ENCODE measurements at regions not wholly inside any gene's neighbourhood (a gene's known extent, or its start where the extent isn't known, plus 50 kb on each side); places are given as distances from the start of the nearest gene placed in this dataset.
"Not testable (repeated sequence)": the region's sequence is repeated elsewhere in the genome, so short reads cannot be mapped to it uniquely, and the experiment has no call there.

GRCh38 chr1:25171013-25171412, 61.3 kb downstream of the SYF2 start:
- DNase-seq (ENCODE audit: low spot score in 2 of 2); H3K4me1 Mint-ChIP-seq; ATAC-seq; H3K9me3 Mint-ChIP-seq; H3K4me3 Mint-ChIP-seq; H3K36me3 Mint-ChIP-seq; H3K27ac Mint-ChIP-seq: not testable (repeated sequence)

GRCh38 chr1:25170439-25170838, 61.9 kb downstream of the SYF2 start:
- Mint-ChIP-seq H3K27ac (no peak overlapping the region), H3K4me3 (no peak overlapping the region), H3K4me1 (no peaks in the 10 kb centered on the region), H3K36me3 (no peaks in the 10 kb centered on the region), H3K9me3 (no peaks in the 10 kb centered on the region)
- ATAC-seq (no peak), DNase-seq (ENCODE audit: low spot score in 2 of 2) (no peak)

- Mint-ChIP-seq H3K4me3 (no peak overlapping the region), H3K4me1 (no peaks in the 10 kb centered on the region), H3K36me3 (no peaks in the 10 kb centered on the region), H3K9me3 (no peaks in the 10 kb centered on the region), H3K27ac (no peak overlapping the region)
- DNase-seq (ENCODE audit: low spot score in 2 of 2) (peak in 1 of 2 donors; percentile 26), ATAC-seq (no peak)
Observed at GRCh38 chr1:25169610-25170009, 62.7 kb downstream of the SYF2 start.

GRCh38 chr1:25169168-25169567, 63.1 kb downstream of the SYF2 start:
- no peaks in the 10 kb centered on the region for H3K9me3 Mint-ChIP-seq
- no peak for DNase-seq (ENCODE audit: low spot score in 2 of 2)
- H3K27ac Mint-ChIP-seq: no peak overlapping the region
- H3K36me3 Mint-ChIP-seq: no peaks in the 10 kb centered on the region
- H3K4me3 Mint-ChIP-seq: no peak overlapping the region
- no peaks in the 10 kb centered on the region for H3K4me1 Mint-ChIP-seq
- ATAC-seq: no peak

GRCh38 chr1:25168193-25169071, 63.9 kb downstream of the SYF2 start:
- H3K9me3 Mint-ChIP-seq: no peaks in the 10 kb centered on the region
- no peaks in the 10 kb centered on the region for H3K4me1 Mint-ChIP-seq
- H3K4me3 Mint-ChIP-seq: no peak overlapping the region
- DNase-seq (ENCODE audit: low spot score in 2 of 2) (peak in 1 of 2 donors; percentile 4), ATAC-seq (no peak)
- H3K36me3 Mint-ChIP-seq: no peaks in the 10 kb centered on the region
- H3K27ac Mint-ChIP-seq: peak overlapping the region; percentile 15

GRCh38 chr1:25167269-25168192, 64.8 kb downstream of the SYF2 start:
- Mint-ChIP-seq H3K4me3 (no peak overlapping the region), H3K4me1 (no peaks in the 10 kb centered on the region), H3K36me3 (no peaks in the 10 kb centered on the region), H3K27ac (peak overlapping the region; percentile 15), H3K9me3 (no peaks in the 10 kb centered on the region)
- no peak for ATAC-seq
- no peak for DNase-seq (ENCODE audit: low spot score in 2 of 2)

GRCh38 chr1:25166847-25167246, 65.5 kb downstream of the SYF2 start:
- Mint-ChIP-seq H3K4me1 (no peaks in the 10 kb centered on the region), H3K36me3 (no peaks in the 10 kb centered on the region), H3K27ac (no peak overlapping the region), H3K4me3 (no peak overlapping the region), H3K9me3 (no peaks in the 10 kb centered on the region)
- DNase-seq (ENCODE audit: low spot score in 2 of 2) (no peak), ATAC-seq (no peak)

GRCh38 chr1:25163986-25164385, 68.3 kb downstream of the SYF2 start:
- DNase-seq (ENCODE audit: low spot score in 2 of 2) (no peak), ATAC-seq (no peak)
- no peaks in the 10 kb centered on the region for H3K36me3 Mint-ChIP-seq
- no peak overlapping the region for H3K27ac Mint-ChIP-seq
- no peaks in the 10 kb centered on the region for H3K4me1 Mint-ChIP-seq
- H3K4me3 Mint-ChIP-seq: no peak overlapping the region
- no peaks in the 10 kb centered on the region for H3K9me3 Mint-ChIP-seq

- Mint-ChIP-seq H3K4me1 (no peaks in the 10 kb centered on the region), H3K27ac (no peak overlapping the region), H3K9me3 (no peaks in the 10 kb centered on the region), H3K36me3 (no peaks in the 10 kb centered on the region), H3K4me3 (no peak overlapping the region)
- no peak for DNase-seq (ENCODE audit: low spot score in 2 of 2)
- no peak for ATAC-seq
Observed at GRCh38 chr1:25161981-25162380, 70.3 kb downstream of the SYF2 start.

GRCh38 chr1:25157846-25158245, 74.5 kb downstream of the SYF2 start:
- Mint-ChIP-seq H3K36me3 (no peaks in the 10 kb centered on the region), H3K9me3 (no peaks in the 10 kb centered on the region), H3K4me3 (no peak overlapping the region), H3K27ac (no peak overlapping the region), H3K4me1 (no peaks in the 10 kb centered on the region)
- DNase-seq (ENCODE audit: low spot score in 2 of 2): no peak
- no peak for ATAC-seq

GRCh38 chr1:25150985-25151495, 81.3 kb downstream of the SYF2 start:
- H3K27ac Mint-ChIP-seq: no peak overlapping the region
- ATAC-seq (no peak), DNase-seq (ENCODE audit: low spot score in 2 of 2) (no peak)
- H3K9me3 Mint-ChIP-seq: no peaks in the 10 kb centered on the region
- H3K4me3 Mint-ChIP-seq: no peak overlapping the region
- H3K36me3 Mint-ChIP-seq: no peaks in the 10 kb centered on the region
- H3K4me1 Mint-ChIP-seq: peaks cover 7% of the 10 kb centered on the region

- Mint-ChIP-seq H3K9me3 (no peaks in the 10 kb centered on the region), H3K27ac (no peak overlapping the region), H3K36me3 (no peaks in the 10 kb centered on the region), H3K4me3 (no peak overlapping the region), H3K4me1 (peaks cover 7% of the 10 kb centered on the region)
- DNase-seq (ENCODE audit: low spot score in 2 of 2) (peak; percentile 15 to 50), ATAC-seq (peak; percentile 73)
Observed at GRCh38 chr1:25148673-25149300, 83.5 kb downstream of the SYF2 start.

GRCh38 chr1:25146451-25146855, 85.8 kb downstream of the SYF2 start:
- Mint-ChIP-seq H3K4me3 (no peak overlapping the region), H3K36me3 (no peaks in the 10 kb centered on the region), H3K27ac (no peak overlapping the region), H3K4me1 (peaks cover 7% of the 10 kb centered on the region), H3K9me3 (no peaks in the 10 kb centered on the region)
- DNase-seq (ENCODE audit: low spot score in 2 of 2) (no peak), ATAC-seq (no peak)

GRCh38 chr1:25145775-25146393, 86.4 kb downstream of the SYF2 start:
- ATAC-seq: no peak
- DNase-seq (ENCODE audit: low spot score in 2 of 2): peak in 1 of 2 donors; percentile 38
- H3K36me3 Mint-ChIP-seq: no peaks in the 10 kb centered on the region
- no peak overlapping the region for H3K27ac Mint-ChIP-seq
- peaks cover 7% of the 10 kb centered on the region for H3K4me1 Mint-ChIP-seq
- H3K4me3 Mint-ChIP-seq: no peak overlapping the region
- no peaks in the 10 kb centered on the region for H3K9me3 Mint-ChIP-seq
